ENCODE measurements at regions not wholly inside any gene's neighbourhood (a gene's known extent, or its start where the extent isn't known, plus 50 kb on each side); places are given as distances from the start of the nearest gene placed in this dataset.

- DNase-seq: no peak
- H3K27me3 Mint-ChIP-seq: no peaks in the 10 kb centered on the region
- no peak overlapping the region for H3K4me3 Mint-ChIP-seq
- no peaks in the 10 kb centered on the region for H3K4me1 Mint-ChIP-seq
- no peaks in the 10 kb centered on the region for H3K36me3 Mint-ChIP-seq
- H3K9me3 Mint-ChIP-seq (ENCODE audit: low read depth): peaks cover 6% of the 10 kb centered on the region
- H3K27ac Mint-ChIP-seq: no peak overlapping the region
- ATAC-seq: no peak
- CTCF ChIA-PET: no interaction called here
These were observed 682.4 kb upstream of the ADGRL4 start for GRCh38 chr1:79688932-79689331.

GRCh38 chr1:79683420-79683819 is 676.9 kb upstream of the ADGRL4 start:
- H3K9me3 Mint-ChIP-seq (ENCODE audit: low read depth): peaks cover 9% of the 10 kb centered on the region
- no peaks in the 10 kb centered on the region for H3K27me3 Mint-ChIP-seq
- H3K27ac Mint-ChIP-seq: no peak overlapping the region
- DNase-seq: no peak
- no peaks in the 10 kb centered on the region for H3K36me3 Mint-ChIP-seq
- ATAC-seq: no peak
- H3K4me3 Mint-ChIP-seq: no peak overlapping the region
- H3K4me1 Mint-ChIP-seq: no peaks in the 10 kb centered on the region
- CTCF ChIA-PET: no interaction called here

- no peaks in the 10 kb centered on the region for H3K36me3 Mint-ChIP-seq
- ATAC-seq: no peak
- CTCF ChIA-PET: no interaction called here
- peaks cover 11% of the 10 kb centered on the region for H3K9me3 Mint-ChIP-seq (ENCODE audit: low read depth)
- H3K27me3 Mint-ChIP-seq: no peaks in the 10 kb centered on the region
- no peak for DNase-seq
- H3K4me1 Mint-ChIP-seq: no peaks in the 10 kb centered on the region
- no peak overlapping the region for H3K27ac Mint-ChIP-seq
- H3K4me3 Mint-ChIP-seq: no peak overlapping the region
These were observed 675.9 kb upstream of the ADGRL4 start for GRCh38 chr1:79682478-79682877.

- H3K27me3 Mint-ChIP-seq: no peaks in the 10 kb centered on the region
- no peaks in the 10 kb centered on the region for H3K36me3 Mint-ChIP-seq
- ATAC-seq: no peak
- H3K9me3 Mint-ChIP-seq (ENCODE audit: low read depth): peaks cover 8% of the 10 kb centered on the region
- no peak overlapping the region for H3K4me3 Mint-ChIP-seq
- H3K4me1 Mint-ChIP-seq: no peaks in the 10 kb centered on the region
- DNase-seq: no peak
- H3K27ac Mint-ChIP-seq: no peak overlapping the region
- CTCF ChIA-PET: no interaction called here
These were observed 674.9 kb upstream of the ADGRL4 start for GRCh38 chr1:79681382-79681781.

DNA sequence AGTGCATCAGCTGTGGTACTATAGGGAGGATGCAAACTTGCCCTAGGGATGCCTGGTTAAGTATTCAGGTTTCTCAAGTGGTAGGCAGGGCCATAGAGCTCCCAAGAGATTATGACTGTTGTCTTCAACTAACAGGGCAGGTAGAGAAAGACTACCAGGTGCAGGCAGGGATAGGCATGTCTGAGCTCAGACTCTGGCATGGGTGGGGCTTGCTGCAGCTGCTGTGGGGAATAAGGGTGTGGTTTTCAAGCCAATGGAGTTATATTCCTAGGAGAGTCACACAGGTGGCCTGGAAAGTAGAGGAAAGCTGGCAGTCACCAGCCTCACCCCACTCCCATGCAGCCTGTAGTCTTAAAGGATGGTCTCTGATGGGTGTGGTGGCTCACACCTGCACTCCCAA is 673.4 kb upstream of the ADGRL4 start:
- ATAC-seq (no peak), DNase-seq (no peak)
- Mint-ChIP-seq H3K4me1 (no peaks in the 10 kb centered on the region), H3K36me3 (no peaks in the 10 kb centered on the region), H3K9me3 (ENCODE audit: low read depth) (peaks cover 8% of the 10 kb centered on the region), H3K27me3 (no peaks in the 10 kb centered on the region), H3K4me3 (no peak overlapping the region), H3K27ac (no peak overlapping the region)
- CTCF ChIA-PET: no interaction called here

DNA sequence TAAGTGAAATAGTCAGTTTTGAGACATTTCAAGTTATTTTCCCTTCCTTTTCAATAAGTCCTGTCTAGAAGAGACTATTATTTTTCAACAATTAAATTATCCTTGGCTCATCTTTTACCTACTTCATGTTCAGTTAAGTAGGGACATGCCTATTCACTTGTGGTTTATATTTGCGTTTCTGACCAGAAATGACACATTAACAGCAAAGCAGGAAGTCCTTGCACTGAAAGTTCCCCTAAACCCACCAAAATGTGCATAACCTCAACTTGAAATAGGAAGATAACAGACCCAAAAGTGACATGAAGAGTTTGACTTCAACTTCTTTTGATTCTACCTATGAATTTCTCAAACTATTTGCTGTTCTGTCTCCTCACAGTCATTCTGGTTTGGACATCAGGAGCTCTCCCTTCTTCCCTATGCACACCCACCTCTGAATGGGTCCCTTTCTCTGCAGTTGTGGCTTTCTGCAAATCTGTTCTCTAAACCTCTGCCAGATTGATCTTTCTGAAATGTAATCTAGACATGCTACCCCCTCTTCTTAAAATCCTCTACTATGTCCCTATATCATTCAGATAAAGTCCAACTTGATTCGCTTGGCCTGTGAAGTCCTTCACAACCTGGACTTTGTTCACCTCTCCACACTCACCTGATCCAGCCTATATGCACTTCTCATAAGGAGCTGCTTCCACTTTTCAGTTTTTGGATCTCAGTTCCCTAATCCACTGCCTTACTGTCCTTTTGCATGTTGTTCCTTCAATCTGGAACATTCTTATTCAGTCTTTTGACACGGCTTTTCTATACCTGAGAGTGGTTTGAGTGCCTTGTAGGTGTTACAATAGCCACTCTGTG is 661.5 kb upstream of the ADGRL4 start:
- peaks cover 6% of the 10 kb centered on the region for H3K9me3 Mint-ChIP-seq (ENCODE audit: low read depth)
- no peak overlapping the region for H3K4me3 Mint-ChIP-seq
- ATAC-seq: no peak
- CTCF ChIA-PET: no interaction called here
- no peaks in the 10 kb centered on the region for H3K4me1 Mint-ChIP-seq
- H3K36me3 Mint-ChIP-seq: no peaks in the 10 kb centered on the region
- H3K27ac Mint-ChIP-seq: no peak overlapping the region
- H3K27me3 Mint-ChIP-seq: no peaks in the 10 kb centered on the region
- DNase-seq: no peak

DNA sequence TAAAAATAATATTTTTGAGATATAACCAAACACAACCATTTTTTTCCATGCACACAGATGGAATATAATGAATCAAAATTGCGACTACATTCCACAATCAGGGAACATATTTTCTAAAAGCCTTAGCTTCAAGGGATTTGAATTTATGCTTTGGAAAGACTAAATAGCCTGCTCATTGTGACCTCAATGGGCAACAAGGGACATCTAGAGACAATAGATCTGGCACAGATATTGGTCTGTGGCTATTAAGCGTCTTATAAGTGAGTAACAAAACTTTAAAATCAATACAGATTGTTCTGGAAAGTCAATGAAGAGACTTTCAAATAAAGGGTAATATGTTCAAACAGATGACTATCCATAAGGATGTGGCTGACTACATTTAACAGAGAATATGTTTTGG is 660.6 kb upstream of the ADGRL4 start:
- Mint-ChIP-seq H3K27ac (no peak overlapping the region), H3K9me3 (ENCODE audit: low read depth) (peaks cover 6% of the 10 kb centered on the region), H3K4me3 (no peak overlapping the region), H3K36me3 (no peaks in the 10 kb centered on the region), H3K27me3 (no peaks in the 10 kb centered on the region), H3K4me1 (no peaks in the 10 kb centered on the region)
- no peak for DNase-seq
- CTCF ChIA-PET: no interaction called here
- no peak for ATAC-seq

GRCh38 chr1:79663916-79664315 is 657.4 kb upstream of the ADGRL4 start:
- peaks cover 4% of the 10 kb centered on the region for H3K9me3 Mint-ChIP-seq (ENCODE audit: low read depth)
- H3K4me1 Mint-ChIP-seq: no peaks in the 10 kb centered on the region
- CTCF ChIA-PET: interaction anchor here (1.2 kb wide), 1 partner anchor 15 kb away, joined by 3 read pairs; no protein-coding TSS in a partner anchor
- no peaks in the 10 kb centered on the region for H3K36me3 Mint-ChIP-seq
- DNase-seq (no peak), ATAC-seq (no peak)
- H3K4me3 Mint-ChIP-seq: no peak overlapping the region
- no peak overlapping the region for H3K27ac Mint-ChIP-seq
- no peaks in the 10 kb centered on the region for H3K27me3 Mint-ChIP-seq

GRCh38 chr1:79662596-79662995 is 656.1 kb upstream of the ADGRL4 start:
- CTCF ChIA-PET: no interaction called here
- ATAC-seq (no peak), DNase-seq (no peak)
- H3K4me3 Mint-ChIP-seq: no peak overlapping the region
- no peak overlapping the region for H3K27ac Mint-ChIP-seq
- H3K36me3 Mint-ChIP-seq: no peaks in the 10 kb centered on the region
- no peaks in the 10 kb centered on the region for H3K27me3 Mint-ChIP-seq
- H3K9me3 Mint-ChIP-seq (ENCODE audit: low read depth): no peaks in the 10 kb centered on the region
- H3K4me1 Mint-ChIP-seq: no peaks in the 10 kb centered on the region

DNA sequence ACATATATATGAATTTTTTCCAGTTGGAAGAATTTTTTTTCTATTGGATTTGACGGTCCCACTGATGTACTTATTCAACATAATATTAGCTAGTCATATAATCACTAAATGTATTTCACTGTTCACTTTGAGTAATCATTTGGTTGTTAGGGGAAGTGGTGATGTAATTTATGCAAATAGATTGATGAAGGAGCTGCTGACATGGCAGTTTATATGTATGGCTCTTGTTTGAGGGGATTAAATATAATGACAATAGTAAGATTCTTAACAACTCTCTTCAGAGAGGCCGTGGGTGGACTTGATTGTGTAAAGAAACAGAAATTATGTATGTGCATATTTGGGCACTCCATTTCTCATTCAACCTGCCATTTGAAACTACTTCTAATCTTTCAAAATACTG is 653.6 kb upstream of the ADGRL4 start:
- DNase-seq (no peak), ATAC-seq (no peak)
- CTCF ChIA-PET: no interaction called here
- no peaks in the 10 kb centered on the region for H3K9me3 Mint-ChIP-seq (ENCODE audit: low read depth)
- no peak overlapping the region for H3K27ac Mint-ChIP-seq
- H3K27me3 Mint-ChIP-seq: no peaks in the 10 kb centered on the region
- H3K4me3 Mint-ChIP-seq: no peak overlapping the region
- no peaks in the 10 kb centered on the region for H3K36me3 Mint-ChIP-seq
- H3K4me1 Mint-ChIP-seq: no peaks in the 10 kb centered on the region

- Mint-ChIP-seq H3K36me3 (no peaks in the 10 kb centered on the region), H3K27ac (no peak overlapping the region), H3K27me3 (no peaks in the 10 kb centered on the region), H3K4me3 (no peak overlapping the region), H3K4me1 (no peaks in the 10 kb centered on the region), H3K9me3 (ENCODE audit: low read depth) (no peaks in the 10 kb centered on the region)
- ATAC-seq (no peak), DNase-seq (no peak)
- CTCF ChIA-PET: no interaction called here
These were observed 651.6 kb upstream of the ADGRL4 start for GRCh38 chr1:79657951-79658658.

GRCh38 chr1:79655876-79656275 is 649.3 kb upstream of the ADGRL4 start:
- Mint-ChIP-seq H3K27me3 (no peaks in the 10 kb centered on the region), H3K9me3 (ENCODE audit: low read depth) (no peaks in the 10 kb centered on the region), H3K4me3 (no peak overlapping the region), H3K36me3 (no peaks in the 10 kb centered on the region), H3K27ac (no peak overlapping the region), H3K4me1 (no peaks in the 10 kb centered on the region)
- CTCF ChIA-PET: no interaction called here
- DNase-seq (no peak), ATAC-seq (no peak)

- CTCF ChIA-PET: no interaction called here
- H3K27me3 Mint-ChIP-seq: no peaks in the 10 kb centered on the region
- ATAC-seq (no peak), DNase-seq (no peak)
- no peak overlapping the region for H3K27ac Mint-ChIP-seq
- H3K36me3 Mint-ChIP-seq: no peaks in the 10 kb centered on the region
- H3K4me3 Mint-ChIP-seq: no peak overlapping the region
- H3K4me1 Mint-ChIP-seq: no peaks in the 10 kb centered on the region
- H3K9me3 Mint-ChIP-seq (ENCODE audit: low read depth): peaks cover 6% of the 10 kb centered on the region
These were observed 645.9 kb upstream of the ADGRL4 start for GRCh38 chr1:79652426-79652825.

GRCh38 chr1:79648126-79648525 is 641.6 kb upstream of the ADGRL4 start:
- ATAC-seq (no peak), DNase-seq (no peak)
- Mint-ChIP-seq H3K4me3 (no peak overlapping the region), H3K9me3 (ENCODE audit: low read depth) (peaks cover 13% of the 10 kb centered on the region), H3K27ac (no peak overlapping the region), H3K4me1 (no peaks in the 10 kb centered on the region), H3K27me3 (no peaks in the 10 kb centered on the region), H3K36me3 (no peaks in the 10 kb centered on the region)
- CTCF ChIA-PET: no interaction called here

Measured in activated CD8-positive, alpha-beta memory T cell treated with anti-CD3 and anti-CD28 coated beads, Interleukin-2, amount 10 ng/mL, durations not matched to agents 7 days and 5 days (primary cell).